ENCODE measurements at regions not wholly inside any gene's neighbourhood (a gene's known extent, or its start where the extent isn't known, plus 50 kb on each side); places are given as distances from the start of the nearest gene placed in this dataset.

DNA sequence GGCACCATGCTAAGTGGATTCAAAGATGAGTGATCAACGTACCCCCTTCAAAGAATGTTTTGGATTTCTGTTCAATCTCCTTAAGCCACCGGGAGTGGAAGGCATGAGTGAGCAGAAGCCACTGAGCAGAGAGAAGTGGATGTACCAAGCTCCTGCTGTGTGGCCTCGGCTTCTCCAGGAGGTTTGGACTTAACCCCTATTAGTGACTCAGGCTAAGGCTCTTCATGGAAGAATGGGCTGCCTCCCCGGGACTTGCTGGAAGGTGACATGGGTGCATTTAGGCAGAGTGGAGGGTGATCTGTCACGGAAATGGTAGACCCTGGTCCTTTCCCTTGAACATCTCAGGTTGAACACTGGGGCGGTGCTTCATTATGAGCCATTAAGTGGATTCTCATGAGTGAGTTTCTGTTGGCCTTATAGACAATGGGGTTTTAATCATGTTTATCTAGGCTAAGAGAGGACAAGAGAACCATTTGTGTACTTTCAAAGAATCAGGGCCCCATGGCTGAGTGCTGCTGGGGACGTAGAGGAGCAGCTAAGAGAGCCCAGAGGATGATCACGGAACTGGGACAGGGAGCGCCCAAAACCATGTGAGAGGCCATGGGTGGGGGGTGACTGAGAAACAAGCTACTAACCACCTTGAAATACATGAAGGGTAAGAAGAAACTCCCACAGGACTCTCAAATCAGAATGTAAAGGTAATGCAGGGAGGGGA, 62.2 kb downstream of the HES1 start:
- H2AFZ ChIP-seq (ENCODE audit: low read length), result no peak overlapping the region
- no peaks in the 10 kb centered on the region for H4K20me1 ChIP-seq (ENCODE audit: insufficient read depth, low read length, poor library complexity, severe bottlenecking)
- H3K9ac ChIP-seq (ENCODE audit: low read depth, low read length, poor library complexity, severe bottlenecking), result no peak overlapping the region
- H3F3A ChIP-seq (ENCODE audit: low read depth), result no peaks in the 10 kb centered on the region
- no peak for TF ChIP-seq CTCF (conservative IDR thresholded peaks at IDR 0.05; ENCODE audit: low read length)
- TF ChIP-seq EZH2phosphoT487 (IDR thresholded peaks at IDR 0.05; ENCODE audit: borderline replicate concordance), result no peak
- H3K4me3 ChIP-seq (ENCODE audit: low read length, poor library complexity, severe bottlenecking), result no peak overlapping the region
- H3K27me3 ChIP-seq (ENCODE audit: insufficient read depth, low read length, poor library complexity, severe bottlenecking), result no peaks in the 10 kb centered on the region
- no peaks in the 10 kb centered on the region for H3K9me2 ChIP-seq (replicated peaks; ENCODE audit: low read depth, low read length)
- H3K4me1 ChIP-seq (ENCODE audit: insufficient read depth, low read length, poor library complexity, severe bottlenecking), result peaks cover 21% of the 10 kb centered on the region
- H3K79me2 ChIP-seq (ENCODE audit: insufficient read depth, low read length), result no peaks in the 10 kb centered on the region
- no peak overlapping the region for H3K4me2 ChIP-seq (ENCODE audit: low read depth, low read length, poor library complexity, severe bottlenecking)
- no peaks in the 10 kb centered on the region for H3K9me3 ChIP-seq (ENCODE audit: insufficient read depth, low read depth, low read length)
- H3K36me3 ChIP-seq (ENCODE audit: insufficient read depth, low read length), result no peaks in the 10 kb centered on the region

GRCh38 chr3:194198938-194199337, 63.0 kb downstream of the HES1 start:
- no peak overlapping the region for H2AFZ ChIP-seq (ENCODE audit: low read length)
- no peaks in the 10 kb centered on the region for H3K9me3 ChIP-seq (ENCODE audit: insufficient read depth, low read depth, low read length)
- no peak overlapping the region for H3K4me2 ChIP-seq (ENCODE audit: low read depth, low read length, poor library complexity, severe bottlenecking)
- H3K79me2 ChIP-seq (ENCODE audit: insufficient read depth, low read length), result no peaks in the 10 kb centered on the region
- no peaks in the 10 kb centered on the region for H3K9me2 ChIP-seq (replicated peaks; ENCODE audit: low read depth, low read length)
- H4K20me1 ChIP-seq (ENCODE audit: insufficient read depth, low read length, poor library complexity, severe bottlenecking), result no peaks in the 10 kb centered on the region
- H3K4me1 ChIP-seq (ENCODE audit: insufficient read depth, low read length, poor library complexity, severe bottlenecking), result peaks cover 25% of the 10 kb centered on the region
- no peaks in the 10 kb centered on the region for H3K36me3 ChIP-seq (ENCODE audit: insufficient read depth, low read length)
- H3F3A ChIP-seq (ENCODE audit: low read depth), result no peaks in the 10 kb centered on the region
- H3K4me3 ChIP-seq (ENCODE audit: low read length, poor library complexity, severe bottlenecking), result no peak overlapping the region
- no peak overlapping the region for H3K9ac ChIP-seq (ENCODE audit: low read depth, low read length, poor library complexity, severe bottlenecking)
- TF ChIP-seq EZH2phosphoT487 (IDR thresholded peaks at IDR 0.05; ENCODE audit: borderline replicate concordance) (no peak), CTCF (conservative IDR thresholded peaks at IDR 0.05; ENCODE audit: low read length) (no peak)
- no peaks in the 10 kb centered on the region for H3K27me3 ChIP-seq (ENCODE audit: insufficient read depth, low read length, poor library complexity, severe bottlenecking)

GRCh38 chr3:194200422-194201081, 64.6 kb downstream of the HES1 start:
- Histone ChIP-seq H3K9me3 (ENCODE audit: insufficient read depth, low read depth, low read length) (no peaks in the 10 kb centered on the region), H3K79me2 (ENCODE audit: insufficient read depth, low read length) (no peaks in the 10 kb centered on the region), H3K36me3 (ENCODE audit: insufficient read depth, low read length) (no peaks in the 10 kb centered on the region), H3K9ac (ENCODE audit: low read depth, low read length, poor library complexity, severe bottlenecking) (no peak overlapping the region), H3K4me1 (ENCODE audit: insufficient read depth, low read length, poor library complexity, severe bottlenecking) (peaks cover 27% of the 10 kb centered on the region), H3K9me2 (replicated peaks; ENCODE audit: low read depth, low read length) (no peaks in the 10 kb centered on the region), H3K27me3 (ENCODE audit: insufficient read depth, low read length, poor library complexity, severe bottlenecking) (no peaks in the 10 kb centered on the region), H3K4me2 (ENCODE audit: low read depth, low read length, poor library complexity, severe bottlenecking) (no peak overlapping the region), H4K20me1 (ENCODE audit: insufficient read depth, low read length, poor library complexity, severe bottlenecking) (no peaks in the 10 kb centered on the region), H3F3A (ENCODE audit: low read depth) (0 out of 2 replicates have a peak, but pooled peaks cover 5% of the 10 kb centered on the region), H2AFZ (ENCODE audit: low read length) (no peak overlapping the region), H3K4me3 (ENCODE audit: low read length, poor library complexity, severe bottlenecking) (no peak overlapping the region)
- TF ChIP-seq EZH2phosphoT487 (IDR thresholded peaks at IDR 0.05; ENCODE audit: borderline replicate concordance), result no peak
- no peak for TF ChIP-seq CTCF (conservative IDR thresholded peaks at IDR 0.05; ENCODE audit: low read length)

All from Loucy (cell line).